Keratinocyte (primary cell): ENCODE measurements at regions not wholly inside any gene's neighbourhood (a gene's known extent, or its start where the extent isn't known, plus 50 kb on each side); places are given as distances from the start of the nearest gene placed in this dataset.

Experiments
- DNase-seq: peaks from one replicate; pipeline ENCODE4 v3.0.0-alpha.2; 2011; ENCODE audit warnings: low read depth, missing footprints, low spot score
- FAIRE-seq: peaks from 2 replicates; lab custom pipeline; 2011; peaks lifted over from hg19 to GRCh38; lab: Jason Lieb, UNC
- H2AFZ ChIP-seq: 2 replicates; pipeline ENCODE4 v1.6.0; 2012; ENCODE audit warnings: low read length, control low read depth, inconsistent platforms; ENCODE audit not compliant: control insufficient read depth
- H3K27ac ChIP-seq: 2 replicates; pipeline ENCODE4 v1.5.1; 2011; ENCODE audit warnings: low read length; ENCODE audit not compliant: control insufficient read depth, insufficient read depth
- H3K27me3 ChIP-seq: 3 replicates; pipeline ENCODE4 v1.6.0; 2011; ENCODE audit warnings: low read length; ENCODE audit not compliant: control insufficient read depth, insufficient read depth; ENCODE audit errors: extremely low read depth
- H3K36me3 ChIP-seq, 2 experiments: 2 replicates in 1 of 2; 3 replicates in 1 of 2; pipeline ENCODE4 v1.5.1; 2011; ENCODE audit warnings: low read length in 2 of 2, mild to moderate bottlenecking in 1 of 2; ENCODE audit not compliant: control insufficient read depth in 2 of 2, insufficient read depth in 2 of 2; ENCODE audit errors: extremely low read depth in 1 of 2
- H3K4me1 ChIP-seq: 3 replicates; pipeline ENCODE4 v1.5.1; 2011; ENCODE audit warnings: low read length; ENCODE audit not compliant: control insufficient read depth, insufficient read depth; ENCODE audit errors: extremely low read depth
- H3K4me2 ChIP-seq: 3 replicates; pipeline ENCODE4 v1.6.0; 2011; ENCODE audit warnings: low read depth, low read length; ENCODE audit not compliant: control insufficient read depth, insufficient read depth; ENCODE audit errors: extremely low read depth
- H3K4me3 ChIP-seq, 3 experiments: fragments of 200-600 bp in 1 of 3; sonication (generic) in 1 of 3; 2 replicates in 2 of 3; 3 replicates in 1 of 3; pipeline ENCODE4 v1.5.1; 2011 to 2016; ENCODE audit warnings: low read length in 3 of 3, mild to moderate bottlenecking in 3 of 3, control low read depth in 2 of 3, inconsistent platforms in 1 of 3, low read depth in 1 of 3, mixed read lengths in 1 of 3, mixed run types in 1 of 3, moderate library complexity in 1 of 3; ENCODE audit not compliant: control insufficient read depth in 2 of 3, insufficient read depth in 2 of 3; ENCODE audit errors: extremely low read depth in 1 of 3
- H3K79me2 ChIP-seq: 2 replicates; pipeline ENCODE4 v1.6.0; 2012; ENCODE audit warnings: low read length; ENCODE audit not compliant: control insufficient read depth, insufficient read depth
- H3K9ac ChIP-seq: 3 replicates; pipeline ENCODE4 v1.6.0; 2011; ENCODE audit warnings: low read length; ENCODE audit not compliant: control insufficient read depth, insufficient read depth; ENCODE audit errors: extremely low read depth
- H3K9me1 ChIP-seq: 3 replicates; pipeline ENCODE4 v1.6.0; 2011; ENCODE audit warnings: low read length; ENCODE audit not compliant: control insufficient read depth, insufficient read depth; ENCODE audit errors: extremely low read depth
- H3K9me3 ChIP-seq: 2 replicates; pipeline ENCODE4 v1.5.1; 2012; ENCODE audit warnings: low read depth, low read length; ENCODE audit not compliant: control insufficient read depth
- H4K20me1 ChIP-seq: 3 replicates; pipeline ENCODE4 v1.6.0; 2011; ENCODE audit warnings: low read length; ENCODE audit not compliant: control insufficient read depth, insufficient read depth; ENCODE audit errors: extremely low read depth
- CTCF ChIP-seq, 3 experiments: IDR thresholded peaks in 1 of 3; conservative IDR thresholded peaks in 1 of 3; optimal IDR thresholded peaks in 1 of 3; 2 replicates in 2 of 3; 3 replicates in 1 of 3; pipeline versions ENCODE3 to v1.5.1; 2011; ENCODE audit warnings: low read length in 3 of 3, mild to moderate bottlenecking in 3 of 3, moderate library complexity in 2 of 3, control low read depth in 1 of 3, inconsistent platforms in 1 of 3; ENCODE audit not compliant: insufficient read depth in 2 of 3; ENCODE audit errors: extremely low read depth in 1 of 3
- EZH2 ChIP-seq: IDR thresholded peaks from one replicate; pipeline ENCODE4 v1.6.1; 2012; ENCODE audit warnings: inconsistent platforms, mild to moderate bottlenecking, low read length, moderate library complexity
- dilution Hi-C: fragments of 300-500 bp; cut with MboI; formaldehyde crosslinking; loops from one replicate; pipeline ENCODE4 v1.7.0; 2020; ENCODE audit warnings: low sequenced_read_pairs; ENCODE audit not compliant: extremely low pct_ligation_motif_present

DNA sequence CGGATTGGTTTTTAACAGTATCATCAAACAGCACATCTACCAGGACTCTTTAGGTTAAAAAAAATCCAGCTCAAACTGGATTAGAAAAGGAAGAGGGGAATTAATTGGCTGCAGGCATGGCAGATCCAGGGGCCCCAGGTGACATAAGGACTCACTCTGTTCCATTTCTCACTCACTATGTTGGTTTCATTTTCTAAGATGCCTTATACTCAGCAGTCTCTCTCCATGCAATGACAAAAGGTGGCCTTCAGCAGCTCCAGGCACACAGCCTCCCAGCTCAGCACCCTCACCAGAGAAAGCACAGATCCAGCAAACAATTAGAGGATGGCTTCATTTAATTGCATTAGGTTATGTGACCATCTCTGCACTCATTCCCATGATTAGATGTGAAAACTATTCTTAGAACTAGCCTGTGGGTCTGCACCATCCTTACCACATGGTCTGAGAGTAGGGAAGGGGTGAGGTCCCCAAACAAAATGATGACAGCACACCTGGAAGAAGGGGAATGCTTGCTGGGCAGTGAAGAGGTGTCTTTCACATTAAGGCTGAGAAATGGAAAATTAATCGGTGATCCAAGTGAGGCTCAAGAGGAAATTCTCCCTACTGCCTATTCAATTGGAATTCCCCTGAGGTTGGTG, 243.1 kb downstream of the CDH26 start:
- FAIRE-seq (no peak), DNase-seq (no peak)
- Histone ChIP-seq H3K27me3 (no peaks in the 10 kb centered on the region), H3K9me1 (no peaks in the 10 kb centered on the region), H3K9ac (no peak overlapping the region), H2AFZ (no peak overlapping the region), H3K4me2 (no peak overlapping the region), H3K9me3 (no peaks in the 10 kb centered on the region), H3K36me3 (no peaks in the 10 kb centered on the region), H3K79me2 (no peaks in the 10 kb centered on the region), H3K27ac (no peak overlapping the region), H3K4me1 (peaks cover 15% of the 10 kb centered on the region), H4K20me1 (no peaks in the 10 kb centered on the region), H3K4me3 (no peak overlapping the region)
- dilution Hi-C loops = no loop called here
- TF ChIP-seq EZH2 (no peak), CTCF (optimal IDR thresholded peaks at IDR 0.05 in 1 of 3, IDR thresholded peaks at IDR 0.05 in 1 of 3, conservative IDR thresholded peaks at IDR 0.05 in 1 of 3; ENCODE audit: extremely low read depth in 1 of 3, insufficient read depth in 2 of 3, low read length in 3 of 3) (no peak)

DNA sequence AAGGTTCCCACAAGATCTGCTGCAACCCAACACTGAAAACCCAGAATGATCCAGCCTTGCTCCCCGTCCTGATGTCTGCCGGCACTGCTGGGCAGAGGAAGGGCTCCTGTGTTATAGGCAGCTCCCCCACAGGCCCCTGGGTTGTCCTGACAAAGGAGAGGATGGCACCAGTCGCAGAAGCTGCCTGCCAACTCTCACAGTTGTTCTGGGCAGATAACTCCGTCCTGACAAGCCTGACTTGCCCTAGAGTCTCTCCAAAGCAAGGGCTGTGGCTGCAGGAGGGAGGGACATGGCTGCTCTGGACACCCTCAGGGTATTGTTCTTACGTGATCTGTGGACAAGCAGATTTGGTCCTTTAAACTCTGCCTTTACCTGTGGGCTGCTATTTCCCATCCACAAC, 243.8 kb downstream of the CDH26 start:
- no peak overlapping the region for H3K9ac ChIP-seq
- peak overlapping the region; percentile 24 for H3K4me2 ChIP-seq
- peaks cover 15% of the 10 kb centered on the region for H3K4me1 ChIP-seq
- no peaks in the 10 kb centered on the region for H3K79me2 ChIP-seq
- TF ChIP-seq EZH2 (no peak), CTCF (optimal IDR thresholded peaks at IDR 0.05 in 1 of 3, IDR thresholded peaks at IDR 0.05 in 1 of 3, conservative IDR thresholded peaks at IDR 0.05 in 1 of 3; ENCODE audit: extremely low read depth in 1 of 3, insufficient read depth in 2 of 3, low read length in 3 of 3) (no peak)
- H3K27me3 ChIP-seq = no peaks in the 10 kb centered on the region
- DNase-seq = no peak
- FAIRE-seq = peak; percentile 60
- dilution Hi-C loops = no loop called here
- H3K27ac ChIP-seq = no peak overlapping the region
- H4K20me1 ChIP-seq = no peaks in the 10 kb centered on the region
- no peak overlapping the region for H3K4me3 ChIP-seq
- H3K9me3 ChIP-seq = no peaks in the 10 kb centered on the region
- no peak overlapping the region for H2AFZ ChIP-seq
- no peaks in the 10 kb centered on the region for H3K36me3 ChIP-seq
- H3K9me1 ChIP-seq = no peaks in the 10 kb centered on the region
